H1 (cell line): ENCODE measurements at regions not wholly inside any gene's neighbourhood (a gene's known extent, or its start where the extent isn't known, plus 50 kb on each side); places are given as distances from the start of the nearest gene placed in this dataset.

ENCODE experiments used
- EZH2 ChIP-seq: fragments of 200-600 bp; sonication (generic); IDR thresholded peaks from 2 replicates; pipeline ENCODE4 v1.7.1; 2012; ENCODE audit warnings: low read depth, mild to moderate bottlenecking, moderate library complexity, low read length, inconsistent platforms; ENCODE audit not compliant: severe bottlenecking
- POLR2AphosphoS5 ChIP-seq: IDR thresholded peaks from 2 replicates; pipeline ENCODE4 v1.6.1; 2011; ENCODE audit warnings: low read depth, low read length
- RAD21 ChIP-seq, 2 experiments: IDR thresholded peaks in 1 of 2; conservative IDR thresholded peaks in 1 of 2; 2 replicates each; pipeline ENCODE4 v1.6.1; 2011; ENCODE audit warnings: low read depth in 2 of 2, low read length in 2 of 2, improper control_type of control experiment in 1 of 2, inconsistent platforms in 1 of 2, mild to moderate bottlenecking in 1 of 2, moderate library complexity in 1 of 2
- RFX5 ChIP-seq: IDR thresholded peaks from 2 replicates; pipeline ENCODE4 v1.6.1; 2011; ENCODE audit warnings: low read depth, low read length, improper control_type of control experiment, borderline replicate concordance
- SIRT6 ChIP-seq: IDR thresholded peaks from one replicate; pipeline ENCODE4 v1.7.1; 2012; ENCODE audit warnings: low read length, inconsistent platforms
- TBP ChIP-seq: IDR thresholded peaks from 2 replicates; pipeline ENCODE4 v1.6.1; 2011; ENCODE audit warnings: low read depth, low read length, improper control_type of control experiment
- TEAD4 ChIP-seq: IDR thresholded peaks from 2 replicates; pipeline ENCODE4 v1.6.1; 2012; ENCODE audit warnings: low read depth, low read length, inconsistent platforms, mixed read lengths

- TF ChIP-seq POLR2AphosphoS5 (no peak), RFX5 (no peak), SIRT6 (no peak), TBP (no peak), TEAD4 (no peak), EZH2 (no peak), RAD21 (IDR thresholded peaks at IDR 0.05 in 1 of 2, conservative IDR thresholded peaks at IDR 0.05 in 1 of 2; ENCODE audit: low read depth in 2 of 2, low read length in 2 of 2) (no peak)
These were observed 110.2 kb upstream of the GDF10 start (continued) for GRCh38 chr10:47189802-47190201.
